HepG2 (cell line): ENCODE measurements at regions not wholly inside any gene's neighbourhood (a gene's known extent, or its start where the extent isn't known, plus 50 kb on each side); places are given as distances from the start of the nearest gene placed in this dataset.

Experiments used
- ATAC-seq: fragments of 200-7000 bp; cut with Tn5 transposase; 3 replicates; pipeline ENCODE4 v1.9.1; 2020; ENCODE audit warnings: mild to moderate bottlenecking, moderate library complexity
- BruUV-seq: library from RNA; stranded (reverse); fragments of 400-500 nt; replicated peaks from 2 replicates; lab custom pipeline; 2021; lab: Mats Ljungman, UMichigan
- CTCF ChIA-PET: fragments of 300-600 bp; formaldehyde crosslinking; extraction: SDS; loops from one replicate; lab custom pipeline; 2021; ENCODE audit warnings: low total read pairs, inconsistent platforms, low intra/inter-chr PET ratio; lab: Yijun Ruan, JAX
- POLR2A ChIA-PET: fragments of 350-600 bp; sonication (Branson Sonifier 250); formaldehyde crosslinking; loops from one replicate; lab custom pipeline; 2020; ENCODE audit warnings: antibody characterized with exemption, inconsistent platforms; lab: Yijun Ruan, JAX
- DNase-seq: peaks from one replicate; pipeline ENCODE4 v3.0.0-alpha.2; 2015; ENCODE audit warnings: low spot score
- FAIRE-seq: peaks from 3 replicates; lab custom pipeline; 2011; peaks lifted over from hg19 to GRCh38; lab: Jason Lieb, UNC
- H2AFZ ChIP-seq: one replicate; pipeline ENCODE4 v1.6.1; 2011; ENCODE audit warnings: low read length, inconsistent platforms
- H3K27ac ChIP-seq: fragments of 300-600 bp; 3 replicates; pipeline ENCODE4 v1.8.0; 2011; ENCODE audit warnings: mixed run types, mild to moderate bottlenecking, mixed read lengths, low read length, inconsistent platforms; ENCODE audit not compliant: insufficient read depth; ENCODE audit errors: extremely low read length
- H3K27me3 ChIP-seq, 2 experiments: fragments of 200-600 bp in 1 of 2; 2 replicates in 1 of 2; 3 replicates in 1 of 2; pipeline versions ENCODE4 v1.6.0 to v1.8.0; 2011; ENCODE audit warnings: low read length in 2 of 2, mild to moderate bottlenecking in 2 of 2, moderate library complexity in 2 of 2, inconsistent platforms in 1 of 2; ENCODE audit not compliant: insufficient read depth in 2 of 2, control insufficient read depth in 1 of 2
- H3K36me3 ChIP-seq, 2 experiments: fragments of 200-600 bp in 1 of 2; replicated peaks in 1 of 2; 2 replicates in 1 of 2; 3 replicates in 1 of 2; pipeline versions ENCODE4 v1.5.1 to v1.8.0; 2011; ENCODE audit warnings: low read length in 2 of 2, inconsistent platforms in 1 of 2; ENCODE audit not compliant: insufficient read depth in 2 of 2, control insufficient read depth in 1 of 2
- H3K4me1 ChIP-seq: 2 replicates; pipeline ENCODE4 v1.5.1; 2012; ENCODE audit warnings: low read length, inconsistent platforms; ENCODE audit not compliant: insufficient read depth
- H3K4me2 ChIP-seq: 2 replicates; pipeline ENCODE4 v1.6.0; 2011; ENCODE audit warnings: low read depth, low read length, inconsistent platforms
- H3K4me3 ChIP-seq, 3 experiments: fragments of 200-600 bp in 1 of 3; sonication (generic), shearing (Covaris generic) in 1 of 3; replicated peaks in 1 of 3; 2 replicates each; pipeline ENCODE4 v1.5.1; 2011 to 2016; ENCODE audit warnings: low read length in 3 of 3, inconsistent platforms in 2 of 3, low read depth in 2 of 3, mild to moderate bottlenecking in 2 of 3, control low read depth in 1 of 3, mixed read lengths in 1 of 3; ENCODE audit not compliant: insufficient read depth in 1 of 3
- H3K79me2 ChIP-seq: one replicate; pipeline ENCODE4 v1.6.1; 2011; ENCODE audit warnings: low read length, inconsistent platforms; ENCODE audit not compliant: insufficient read depth
- H3K9ac ChIP-seq: 2 replicates; pipeline ENCODE4 v1.6.0; 2011; ENCODE audit warnings: mild to moderate bottlenecking, low read depth, low read length, inconsistent platforms; ENCODE audit not compliant: insufficient read depth
- H3K9me3 ChIP-seq: 2 replicates; pipeline ENCODE4 v1.5.1; 2012; ENCODE audit warnings: mild to moderate bottlenecking, low read length
- H4K20me1 ChIP-seq: 2 replicates; pipeline ENCODE4 v1.6.0; 2011; ENCODE audit warnings: inconsistent platforms, mild to moderate bottlenecking, low read length, moderate library complexity; ENCODE audit not compliant: insufficient read depth
- ARNT ChIP-seq: fragments of 450-650 bp; IDR thresholded peaks from 2 replicates; pipeline ENCODE4 v1.6.1; 2017
- ZNF564 ChIP-seq: sonication (generic); formaldehyde crosslinking; IDR thresholded peaks from 2 replicates; pipeline ENCODE4 v1.8.1; 2023; ENCODE audit warnings: mild to moderate bottlenecking, missing genetic modification reagents
- ZNF768 ChIP-seq: sonication (generic); formaldehyde crosslinking; IDR thresholded peaks from 2 replicates; pipeline ENCODE4 v1.4.0; 2020; ENCODE audit warnings: missing genetic modification reagents
- in situ Hi-C: cut with HindIII; loops from 2 replicates; pipeline ENCODE4 v1.10.0; 2017; ENCODE audit warnings: low pct_unique_long_range_greater_than_20kb; ENCODE audit not compliant: extremely low pct_ligation_motif_present
- intact Hi-C: fragments of 100-400 bp; cut with micrococcal nuclease; formaldehyde crosslinking; loops from one replicate; pipeline ENCODE4 v1.10.0; 2022; ENCODE audit not compliant: unreplicated experiment
- TF ChIP-seq, protein P1 (sequence below): sonication (generic); formaldehyde crosslinking; IDR thresholded peaks from 2 replicates; pipeline ENCODE4 v1.4.0; 2020; ENCODE audit warnings: missing genetic modification reagents, borderline replicate concordance
- TF ChIP-seq, protein P2 (sequence below): sonication (generic); formaldehyde crosslinking; IDR thresholded peaks from 2 replicates; pipeline ENCODE4 v1.5.0; 2020; ENCODE audit warnings: missing genetic modification reagents
- TF ChIP-seq, protein P3 (sequence below): sonication (generic); formaldehyde crosslinking; IDR thresholded peaks from 2 replicates; pipeline ENCODE4 v1.4.0; 2020; ENCODE audit warnings: low read depth, mild to moderate bottlenecking, missing genetic modification reagents

DNA sequence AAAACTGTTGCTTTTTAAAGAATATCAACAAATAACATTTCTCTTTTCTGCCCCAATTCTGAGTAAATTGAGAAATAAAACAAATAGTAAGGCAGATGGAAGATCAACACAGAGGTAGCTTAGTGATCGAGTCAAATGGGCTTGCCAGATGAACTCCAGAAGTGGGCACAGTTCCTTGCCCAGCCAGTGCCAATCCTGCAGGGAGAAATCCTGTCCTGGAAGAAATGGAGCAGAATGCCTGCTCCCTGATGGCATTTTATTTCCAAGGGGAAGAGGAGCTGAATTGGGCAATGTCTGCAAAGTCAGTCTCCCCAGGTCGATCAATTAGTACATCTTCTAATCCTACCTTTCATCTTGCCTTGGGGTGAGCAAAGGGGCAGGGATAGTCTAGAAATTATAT is 225.3 kb downstream of the NHLRC3 start (continued):
- TF ChIP-seq, protein P1, sequence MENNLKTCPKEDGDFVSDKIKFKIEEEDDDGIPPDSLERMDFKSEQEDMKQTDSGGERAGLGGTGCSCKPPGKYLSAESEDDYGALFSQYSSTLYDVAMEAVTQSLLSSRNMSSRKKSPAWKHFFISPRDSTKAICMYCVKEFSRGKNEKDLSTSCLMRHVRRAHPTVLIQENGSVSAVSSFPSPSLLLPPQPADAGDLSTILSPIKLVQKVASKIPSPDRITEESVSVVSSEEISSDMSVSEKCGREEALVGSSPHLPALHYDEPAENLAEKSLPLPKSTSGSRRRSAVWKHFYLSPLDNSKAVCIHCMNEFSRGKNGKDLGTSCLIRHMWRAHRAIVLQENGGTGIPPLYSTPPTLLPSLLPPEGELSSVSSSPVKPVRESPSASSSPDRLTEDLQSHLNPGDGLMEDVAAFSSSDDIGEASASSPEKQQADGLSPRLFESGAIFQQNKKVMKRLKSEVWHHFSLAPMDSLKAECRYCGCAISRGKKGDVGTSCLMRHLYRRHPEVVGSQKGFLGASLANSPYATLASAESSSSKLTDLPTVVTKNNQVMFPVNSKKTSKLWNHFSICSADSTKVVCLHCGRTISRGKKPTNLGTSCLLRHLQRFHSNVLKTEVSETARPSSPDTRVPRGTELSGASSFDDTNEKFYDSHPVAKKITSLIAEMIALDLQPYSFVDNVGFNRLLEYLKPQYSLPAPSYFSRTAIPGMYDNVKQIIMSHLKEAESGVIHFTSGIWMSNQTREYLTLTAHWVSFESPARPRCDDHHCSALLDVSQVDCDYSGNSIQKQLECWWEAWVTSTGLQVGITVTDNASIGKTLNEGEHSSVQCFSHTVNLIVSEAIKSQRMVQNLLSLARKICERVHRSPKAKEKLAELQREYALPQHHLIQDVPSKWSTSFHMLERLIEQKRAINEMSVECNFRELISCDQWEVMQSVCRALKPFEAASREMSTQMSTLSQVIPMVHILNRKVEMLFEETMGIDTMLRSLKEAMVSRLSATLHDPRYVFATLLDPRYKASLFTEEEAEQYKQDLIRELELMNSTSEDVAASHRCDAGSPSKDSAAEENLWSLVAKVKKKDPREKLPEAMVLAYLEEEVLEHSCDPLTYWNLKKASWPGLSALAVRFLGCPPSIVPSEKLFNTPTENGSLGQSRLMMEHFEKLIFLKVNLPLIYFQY (CRISPR knock-in tag): no peak
- TF ChIP-seq ARNT (no peak), ZNF768 (no peak)
- TF ChIP-seq, protein P2, sequence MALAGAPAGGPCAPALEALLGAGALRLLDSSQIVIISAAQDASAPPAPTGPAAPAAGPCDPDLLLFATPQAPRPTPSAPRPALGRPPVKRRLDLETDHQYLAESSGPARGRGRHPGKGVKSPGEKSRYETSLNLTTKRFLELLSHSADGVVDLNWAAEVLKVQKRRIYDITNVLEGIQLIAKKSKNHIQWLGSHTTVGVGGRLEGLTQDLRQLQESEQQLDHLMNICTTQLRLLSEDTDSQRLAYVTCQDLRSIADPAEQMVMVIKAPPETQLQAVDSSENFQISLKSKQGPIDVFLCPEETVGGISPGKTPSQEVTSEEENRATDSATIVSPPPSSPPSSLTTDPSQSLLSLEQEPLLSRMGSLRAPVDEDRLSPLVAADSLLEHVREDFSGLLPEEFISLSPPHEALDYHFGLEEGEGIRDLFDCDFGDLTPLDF: no peak

DNA sequence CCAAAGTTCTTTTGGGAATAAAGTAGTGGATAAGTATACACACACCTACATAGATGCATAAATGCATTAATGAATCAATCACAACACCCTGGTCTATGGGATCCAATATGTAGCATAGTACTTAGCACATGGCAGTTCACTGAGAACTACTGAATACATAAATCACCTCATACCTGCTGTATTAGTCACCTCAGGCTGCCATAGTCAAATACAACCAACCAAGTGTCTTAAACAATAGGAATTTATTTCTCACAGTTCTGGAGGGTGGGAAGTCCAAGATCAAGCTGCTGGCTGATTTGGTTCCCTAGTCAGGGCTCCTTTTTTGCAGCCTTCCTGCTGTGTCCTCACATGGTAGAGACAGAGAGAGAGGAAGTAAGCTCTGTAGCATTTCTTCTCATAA is 228.2 kb downstream of the NHLRC3 start:
- no peaks in the 10 kb centered on the region for H3K9me3 ChIP-seq
- no peaks in the 10 kb centered on the region for H3K36me3 ChIP-seq
- no peak overlapping the region for H3K27ac ChIP-seq
- peak; percentile 44; the same call in 1 of the 2 replicates for TF ChIP-seq ZNF564 (CRISPR knock-in tag)
- TF ChIP-seq, protein P3, sequence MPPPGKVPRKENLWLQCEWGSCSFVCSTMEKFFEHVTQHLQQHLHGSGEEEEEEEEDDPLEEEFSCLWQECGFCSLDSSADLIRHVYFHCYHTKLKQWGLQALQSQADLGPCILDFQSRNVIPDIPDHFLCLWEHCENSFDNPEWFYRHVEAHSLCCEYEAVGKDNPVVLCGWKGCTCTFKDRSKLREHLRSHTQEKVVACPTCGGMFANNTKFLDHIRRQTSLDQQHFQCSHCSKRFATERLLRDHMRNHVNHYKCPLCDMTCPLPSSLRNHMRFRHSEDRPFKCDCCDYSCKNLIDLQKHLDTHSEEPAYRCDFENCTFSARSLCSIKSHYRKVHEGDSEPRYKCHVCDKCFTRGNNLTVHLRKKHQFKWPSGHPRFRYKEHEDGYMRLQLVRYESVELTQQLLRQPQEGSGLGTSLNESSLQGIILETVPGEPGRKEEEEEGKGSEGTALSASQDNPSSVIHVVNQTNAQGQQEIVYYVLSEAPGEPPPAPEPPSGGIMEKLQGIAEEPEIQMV: no peak
- H2AFZ ChIP-seq: no peak overlapping the region
- in situ Hi-C loops (loop anchor here (25.0 kb wide), 1 partner anchor 346 kb away; the partner anchor contains the start of gene LHFPL6), intact Hi-C loops (no loop called here)
- DNase-seq (no peak), ATAC-seq (no peak), FAIRE-seq (no peak)
- POLR2A ChIA-PET: no interaction called here
- no peaks in the 10 kb centered on the region for H3K27me3 ChIP-seq
- H3K4me3 ChIP-seq: no peak overlapping the region
- no peak overlapping the region for H3K4me2 ChIP-seq
- no TSS peak for BruUV-seq
- H3K79me2 ChIP-seq: no peaks in the 10 kb centered on the region
- H4K20me1 ChIP-seq: no peaks in the 10 kb centered on the region
- no peak overlapping the region for H3K9ac ChIP-seq
- H3K4me1 ChIP-seq: no peaks in the 10 kb centered on the region
- CTCF ChIA-PET: no interaction called here
